ENCODE measurements at regions not wholly inside any gene's neighbourhood (a gene's known extent, or its start where the extent isn't known, plus 50 kb on each side); places are given as distances from the start of the nearest gene placed in this dataset.

DNA sequence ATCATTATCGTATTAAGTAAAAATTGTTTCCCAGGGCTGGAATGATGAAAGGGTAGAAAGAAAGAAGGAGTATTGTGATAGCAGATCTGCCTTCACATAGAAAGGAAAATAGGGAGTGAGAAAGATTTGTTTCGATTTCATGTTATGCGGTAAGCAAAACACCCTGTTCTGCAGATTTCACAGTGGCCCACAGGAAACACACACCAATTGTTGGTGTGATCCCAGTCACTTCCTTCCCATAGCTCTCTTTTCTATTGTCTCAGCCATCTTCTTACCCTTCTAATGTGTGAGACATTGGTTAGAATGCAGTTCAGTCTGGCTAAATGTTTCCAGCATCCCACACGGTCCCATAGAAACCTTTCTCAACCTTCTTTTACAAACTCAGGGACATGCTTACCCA lies 2709.8 kb downstream of the PCDH7 start:
- CTCF ChIA-PET: no interaction called here
- no peak for DNase-seq (ENCODE audit: low read depth, low spot score)
- TF ChIP-seq CTCF (IDR thresholded peaks at IDR 0.05; ENCODE audit: insufficient read depth, low read length, missing control alignments): no peak
- POLR2A ChIA-PET: no interaction called here
- no peak overlapping the region for H3K4me3 ChIP-seq (ENCODE audit: low read depth, low read length)

DNA sequence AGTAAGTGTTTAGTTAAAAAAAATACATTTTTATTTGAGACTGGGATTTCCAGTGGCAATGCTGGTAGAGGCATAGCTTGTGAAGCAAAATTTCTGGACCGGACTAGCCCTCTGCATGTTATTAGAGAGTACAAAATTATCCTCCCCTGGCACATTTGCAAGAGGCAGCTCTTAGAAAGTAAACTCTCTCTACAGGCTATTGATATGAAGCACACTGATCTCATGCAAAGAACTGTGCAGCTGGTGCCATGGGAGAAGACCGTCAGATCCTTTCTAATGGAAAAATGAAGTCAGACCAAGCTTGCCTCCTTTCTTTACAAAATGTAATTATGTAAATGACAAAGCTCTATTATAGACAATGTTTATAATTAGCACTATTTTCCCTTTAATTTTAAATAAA lies 2717.2 kb downstream of the PCDH7 start:
- no peak for DNase-seq (ENCODE audit: low read depth, low spot score)
- ChIA-PET POLR2A (no interaction called here), CTCF (no interaction called here)
- no peak overlapping the region for H3K4me3 ChIP-seq (ENCODE audit: low read depth, low read length)
- no peak for TF ChIP-seq CTCF (IDR thresholded peaks at IDR 0.05; ENCODE audit: insufficient read depth, low read length, missing control alignments)

DNA sequence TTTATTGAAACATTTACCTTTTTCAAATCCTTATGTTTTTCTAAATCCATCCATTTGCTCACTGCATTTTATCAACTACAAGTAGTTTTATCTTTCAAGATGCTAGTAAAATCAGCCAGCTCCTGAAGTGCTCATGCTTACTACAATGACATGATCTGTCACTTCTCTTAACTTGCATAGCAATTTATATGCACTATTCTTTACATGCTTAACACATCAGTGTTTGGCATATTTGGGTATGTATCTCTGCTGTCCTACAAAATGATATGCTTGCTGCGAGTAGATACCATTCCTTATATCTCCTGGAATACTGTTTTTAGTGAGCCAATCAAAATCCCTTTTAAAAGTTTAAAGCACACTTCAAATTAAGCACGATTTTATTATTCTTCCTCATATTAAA lies 2726.8 kb downstream of the PCDH7 start:
- no peak for DNase-seq (ENCODE audit: low read depth, low spot score)
- no peak for TF ChIP-seq CTCF (IDR thresholded peaks at IDR 0.05; ENCODE audit: insufficient read depth, low read length, missing control alignments)
- CTCF ChIA-PET: no interaction called here
- POLR2A ChIA-PET: no interaction called here
- no peak overlapping the region for H3K4me3 ChIP-seq (ENCODE audit: low read depth, low read length)

DNA sequence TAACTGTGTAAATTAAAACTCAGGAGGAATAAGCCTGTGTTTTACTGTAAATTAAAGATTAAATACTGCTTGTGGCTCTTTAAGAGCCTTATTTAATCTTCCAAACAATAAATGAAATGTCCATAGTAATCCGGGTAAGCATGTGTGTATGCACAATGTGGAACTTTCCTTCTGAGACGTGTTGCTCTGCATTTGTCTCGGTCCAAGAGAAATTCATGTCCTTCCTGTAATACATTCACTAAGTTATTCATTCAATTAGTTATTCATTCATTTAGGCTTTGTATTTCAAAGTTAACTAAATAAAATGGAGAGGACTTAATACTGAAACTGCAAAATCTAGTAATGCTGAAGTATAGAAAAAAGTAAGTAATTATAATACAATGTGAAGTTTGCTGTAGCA lies 2728.8 kb downstream of the PCDH7 start:
- DNase-seq (ENCODE audit: low read depth, low spot score): no peak
- no peak overlapping the region for H3K4me3 ChIP-seq (ENCODE audit: low read depth, low read length)
- ChIA-PET POLR2A (no interaction called here), CTCF (no interaction called here)
- no peak for TF ChIP-seq CTCF (IDR thresholded peaks at IDR 0.05; ENCODE audit: insufficient read depth, low read length, missing control alignments)

DNA sequence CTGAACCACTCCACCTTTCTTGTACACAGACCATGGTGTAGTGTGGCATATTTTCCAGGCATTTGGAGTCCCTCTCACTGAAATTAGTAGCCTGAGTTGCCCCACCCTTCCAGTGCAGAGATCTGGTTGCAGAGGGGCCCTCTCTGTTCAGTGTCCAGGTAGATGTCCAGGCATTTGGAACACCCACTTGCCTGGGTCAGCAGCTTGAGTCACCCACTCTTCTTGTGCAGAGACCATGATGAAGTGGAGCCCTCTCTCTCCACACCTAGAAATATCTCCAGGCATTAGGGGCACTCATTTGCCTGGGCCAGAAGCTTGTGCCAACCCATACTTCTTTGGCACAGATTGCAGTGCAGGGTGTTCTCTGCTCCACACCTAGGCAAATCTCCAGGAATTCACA lies 2733.3 kb downstream of the PCDH7 start:
- H3K4me3 ChIP-seq (ENCODE audit: low read depth, low read length): no peak overlapping the region
- CTCF ChIA-PET: no interaction called here
- no peak for TF ChIP-seq CTCF (IDR thresholded peaks at IDR 0.05; ENCODE audit: insufficient read depth, low read length, missing control alignments)
- POLR2A ChIA-PET: no interaction called here
- DNase-seq (ENCODE audit: low read depth, low spot score): no peak

- ChIA-PET POLR2A (no interaction called here), CTCF (no interaction called here)
- H3K4me3 ChIP-seq (ENCODE audit: low read depth, low read length): no peak overlapping the region
- DNase-seq (ENCODE audit: low read depth, low spot score): no peak
- no peak for TF ChIP-seq CTCF (IDR thresholded peaks at IDR 0.05; ENCODE audit: insufficient read depth, low read length, missing control alignments)
Measured at GRCh38 chr4:33453916-33454315, 2733.7 kb downstream of the PCDH7 start.
